ENCODE measurements at regions not wholly inside any gene's neighbourhood (a gene's known extent, or its start where the extent isn't known, plus 50 kb on each side); places are given as distances from the start of the nearest gene placed in this dataset.

- no peak for DNase-seq (ENCODE audit: low spot score)
- in situ Hi-C loops (cut with MboI; ENCODE audit: low sequenced_read_pairs, unreplicated experiment), result no loop called here
- no peak for TF ChIP-seq CTCF (IDR thresholded peaks at IDR 0.05; ENCODE audit: borderline replicate concordance, control extremely low read depth, extremely low read depth, insufficient read depth, missing control alignments)
These were observed 112.7 kb upstream of the ZNF618 start for GRCh38 chr9:113763429-113763828.

GRCh38 chr9:113764572-113764971, 111.5 kb upstream of the ZNF618 start:
- in situ Hi-C loops (cut with MboI; ENCODE audit: low sequenced_read_pairs, unreplicated experiment), result no loop called here
- TF ChIP-seq CTCF (IDR thresholded peaks at IDR 0.05; ENCODE audit: borderline replicate concordance, control extremely low read depth, extremely low read depth, insufficient read depth, missing control alignments), result no peak
- DNase-seq (ENCODE audit: low spot score), result no peak

GRCh38 chr9:113769412-113769811, 106.7 kb upstream of the ZNF618 start:
- no peak for TF ChIP-seq CTCF (IDR thresholded peaks at IDR 0.05; ENCODE audit: borderline replicate concordance, control extremely low read depth, extremely low read depth, insufficient read depth, missing control alignments)
- in situ Hi-C loops (cut with MboI; ENCODE audit: low sequenced_read_pairs, unreplicated experiment), result no loop called here
- DNase-seq (ENCODE audit: low spot score), result no peak

- in situ Hi-C loops (cut with MboI; ENCODE audit: low sequenced_read_pairs, unreplicated experiment), result no loop called here
- no peak for TF ChIP-seq CTCF (IDR thresholded peaks at IDR 0.05; ENCODE audit: borderline replicate concordance, control extremely low read depth, extremely low read depth, insufficient read depth, missing control alignments)
- DNase-seq (ENCODE audit: low spot score), result no peak
These were observed 105.7 kb upstream of the ZNF618 start for GRCh38 chr9:113770396-113770795.

- in situ Hi-C loops (cut with MboI; ENCODE audit: low sequenced_read_pairs, unreplicated experiment), result no loop called here
- no peak for TF ChIP-seq CTCF (IDR thresholded peaks at IDR 0.05; ENCODE audit: borderline replicate concordance, control extremely low read depth, extremely low read depth, insufficient read depth, missing control alignments)
- DNase-seq (ENCODE audit: low spot score), result no peak
These were observed 104.9 kb upstream of the ZNF618 start for GRCh38 chr9:113771199-113771598.

GRCh38 chr9:113772121-113772810, 103.8 kb upstream of the ZNF618 start:
- TF ChIP-seq CTCF (IDR thresholded peaks at IDR 0.05; ENCODE audit: borderline replicate concordance, control extremely low read depth, extremely low read depth, insufficient read depth, missing control alignments), result no peak
- no peak for DNase-seq (ENCODE audit: low spot score)
- in situ Hi-C loops (cut with MboI; ENCODE audit: low sequenced_read_pairs, unreplicated experiment), result no loop called here

Data from GM13976 (cell line).